KMS-11 (cell line): ENCODE measurements at regions not wholly inside any gene's neighbourhood (a gene's known extent, or its start where the extent isn't known, plus 50 kb on each side); places are given as distances from the start of the nearest gene placed in this dataset.

Source experiments
- H2AFZ ChIP-seq: fragments of 200-600 bp; sonication (generic); 2 replicates; pipeline ENCODE4 v1.6.1; 2016; ENCODE audit warnings: antibody characterized with exemption, mixed run types, low read depth
- H3K27ac ChIP-seq: fragments of 200-600 bp; sonication (generic); 2 replicates; pipeline ENCODE4 v1.6.1; 2016; ENCODE audit warnings: mild to moderate bottlenecking, mixed run types
- H3K27me3 ChIP-seq: fragments of 200-600 bp; sonication (generic); 2 replicates; pipeline ENCODE4 v1.6.1; 2017; ENCODE audit warnings: mild to moderate bottlenecking, low read depth, mixed run types, moderate library complexity; ENCODE audit not compliant: insufficient read depth
- H3K36me3 ChIP-seq: fragments of 200-600 bp; sonication (generic); 2 replicates; pipeline ENCODE4 v1.6.1; 2017; ENCODE audit warnings: mild to moderate bottlenecking, mixed run types; ENCODE audit not compliant: insufficient read depth
- H3K4me1 ChIP-seq: fragments of 200-600 bp; sonication (generic); 2 replicates; pipeline ENCODE4 v1.6.1; 2016; ENCODE audit warnings: mild to moderate bottlenecking, low read depth, mixed run types; ENCODE audit not compliant: poor library complexity, severe bottlenecking
- H3K4me2 ChIP-seq: fragments of 200-600 bp; sonication (generic); 2 replicates; pipeline ENCODE4 v1.7.0; 2016; ENCODE audit warnings: mild to moderate bottlenecking, mixed run types
- H3K4me3 ChIP-seq: fragments of 200-600 bp; sonication (generic); IDR thresholded peaks from 2 replicates; pipeline ENCODE4 v1.6.1; 2017; ENCODE audit warnings: low read depth, low read length, mixed read lengths; ENCODE audit not compliant: insufficient read depth
- H3K79me2 ChIP-seq: fragments of 200-600 bp; sonication (generic); 2 replicates; pipeline ENCODE4 v1.6.1; 2016; ENCODE audit warnings: low read depth, mixed run types; ENCODE audit not compliant: insufficient read depth
- H3K9ac ChIP-seq: fragments of 200-600 bp; sonication (generic); 2 replicates; pipeline ENCODE4 v1.6.1; 2016; ENCODE audit warnings: mild to moderate bottlenecking, mixed run types
- H4K20me1 ChIP-seq: fragments of 200-600 bp; sonication (generic); 2 replicates; pipeline ENCODE4 v1.6.1; 2016; ENCODE audit warnings: mild to moderate bottlenecking, mixed run types; ENCODE audit not compliant: insufficient read depth
- CTCF ChIP-seq: fragments of 200-600 bp; sonication (generic); conservative IDR thresholded peaks from 2 replicates; pipeline ENCODE4 v1.6.1; 2017; ENCODE audit warnings: low read depth, mild to moderate bottlenecking, antibody characterized with exemption, low read length, moderate library complexity, mixed read lengths

- H3K36me3 ChIP-seq = no peaks in the 10 kb centered on the region
- H3K4me3 ChIP-seq = no peak overlapping the region
- no peaks in the 10 kb centered on the region for H3K4me1 ChIP-seq
- H3K27me3 ChIP-seq = no peaks in the 10 kb centered on the region
- no peak overlapping the region for H2AFZ ChIP-seq
- no peaks in the 10 kb centered on the region for H4K20me1 ChIP-seq
- H3K27ac ChIP-seq = no peak overlapping the region
- no peak for TF ChIP-seq CTCF
- H3K9ac ChIP-seq = no peak overlapping the region
- H3K4me2 ChIP-seq = no peak overlapping the region
- H3K79me2 ChIP-seq = no peaks in the 10 kb centered on the region
Measured at GRCh38 chr1:57848406-57848805, 424.5 kb upstream of the DAB1 start.

- H3K79me2 ChIP-seq = no peaks in the 10 kb centered on the region
- H3K36me3 ChIP-seq = no peaks in the 10 kb centered on the region
- H3K4me2 ChIP-seq = no peak overlapping the region
- H3K4me1 ChIP-seq = no peaks in the 10 kb centered on the region
- H3K4me3 ChIP-seq = no peak overlapping the region
- H3K27ac ChIP-seq = no peak overlapping the region
- no peaks in the 10 kb centered on the region for H3K27me3 ChIP-seq
- H4K20me1 ChIP-seq = no peaks in the 10 kb centered on the region
- no peak overlapping the region for H3K9ac ChIP-seq
- H2AFZ ChIP-seq = no peak overlapping the region
- TF ChIP-seq CTCF = no peak
Measured at GRCh38 chr1:57845041-57845440, 421.2 kb upstream of the DAB1 start.

GRCh38 chr1:57844382-57844980 lies 420.6 kb upstream of the DAB1 start:
- H3K79me2 ChIP-seq = no peaks in the 10 kb centered on the region
- no peaks in the 10 kb centered on the region for H4K20me1 ChIP-seq
- no peak overlapping the region for H2AFZ ChIP-seq
- TF ChIP-seq CTCF = no peak
- H3K36me3 ChIP-seq = no peaks in the 10 kb centered on the region
- no peak overlapping the region for H3K27ac ChIP-seq
- no peak overlapping the region for H3K9ac ChIP-seq
- H3K4me3 ChIP-seq = no peak overlapping the region
- H3K4me1 ChIP-seq = no peaks in the 10 kb centered on the region
- no peaks in the 10 kb centered on the region for H3K27me3 ChIP-seq
- no peak overlapping the region for H3K4me2 ChIP-seq

GRCh38 chr1:57843760-57844159 lies 419.9 kb upstream of the DAB1 start:
- H3K9ac ChIP-seq = no peak overlapping the region
- no peak overlapping the region for H3K4me3 ChIP-seq
- H3K36me3 ChIP-seq = no peaks in the 10 kb centered on the region
- TF ChIP-seq CTCF = no peak
- no peak overlapping the region for H3K27ac ChIP-seq
- H3K27me3 ChIP-seq = no peaks in the 10 kb centered on the region
- H3K4me2 ChIP-seq = no peak overlapping the region
- H2AFZ ChIP-seq = no peak overlapping the region
- no peaks in the 10 kb centered on the region for H4K20me1 ChIP-seq
- no peaks in the 10 kb centered on the region for H3K79me2 ChIP-seq
- no peaks in the 10 kb centered on the region for H3K4me1 ChIP-seq
